Heart left ventricle (tissue), 16 donors: ENCODE measurements at regions not wholly inside any gene's neighbourhood (a gene's known extent, or its start where the extent isn't known, plus 50 kb on each side); places are given as distances from the start of the nearest gene placed in this dataset.

Experiments
- ATAC-seq, 4 donors: fragments of 200-7000 bp; cut with Tn5 transposase; one replicate each; pipeline ENCODE4 v1.9.1; 2020 to 2022; ENCODE audit warnings: moderate library complexity in 4 of 4, mild to moderate bottlenecking in 3 of 4, moderate number of reproducible peaks in 1 of 4
- DNase-seq, 5 donors: peaks; one replicate each; pipeline ENCODE4 v3.0.0-alpha.2; 2020
- H3K27ac ChIP-seq, 12 donors: fragments of 200-600 bp; sonication (generic) in 4 of 12; one replicate each; pipeline versions ENCODE4 v1.5.0 to v1.8.0; 2016 to 2022; ENCODE audit warnings: mild to moderate bottlenecking in 2 of 12
- H3K27me3 ChIP-seq, 9 donors: fragments of 200-600 bp; sonication (generic) in 2 of 9; one replicate each; pipeline versions ENCODE4 v1.5.1 to v1.8.0; 2016 to 2022; ENCODE audit warnings: mild to moderate bottlenecking in 3 of 9
- H3K36me3 ChIP-seq, 9 donors: fragments of 200-600 bp; sonication (generic) in 2 of 9; one replicate each; pipeline versions ENCODE4 v1.5.0 to v1.8.0; 2018 to 2022; ENCODE audit warnings: mild to moderate bottlenecking in 2 of 9
- H3K4me1 ChIP-seq, 12 donors: fragments of 200-600 bp; sonication (generic) in 4 of 12; one replicate each; pipeline versions ENCODE4 v1.5.0 to v1.8.0; 2016 to 2022; ENCODE audit warnings: mild to moderate bottlenecking in 3 of 12
- H3K4me3 ChIP-seq, 12 donors: fragments of 200-600 bp; sonication (generic) in 4 of 12; one replicate each; pipeline versions ENCODE4 v1.5.0 to v1.8.0; 2017 to 2022; ENCODE audit warnings: mild to moderate bottlenecking in 9 of 12, moderate library complexity in 4 of 12
- H3K9me3 ChIP-seq, 12 donors: fragments of 200-600 bp; sonication (generic) in 4 of 12; one replicate each; pipeline versions ENCODE4 v1.5.0 to v1.8.0; 2016 to 2022; ENCODE audit warnings: mild to moderate bottlenecking in 1 of 12
- CTCF ChIP-seq, 12 donors: fragments of 200-600 bp; sonication (generic) in 4 of 12; IDR thresholded peaks; one replicate each; pipeline versions ENCODE4 v1.5.0 to v1.8.0; 2018 to 2022; ENCODE audit warnings: antibody characterized with exemption in 12 of 12, mild to moderate bottlenecking in 5 of 12
- POLR2A ChIP-seq, 2 donors: fragments of 450-650 bp; IDR thresholded peaks; one replicate each; pipeline ENCODE4 v1.6.1; 2017; ENCODE audit warnings: antibody characterized with exemption in 2 of 2, mild to moderate bottlenecking in 2 of 2, moderate library complexity in 2 of 2
- WGBS, 4 donors: extraction: QIAGEN DNeasy Blood & Tissue Kit in 2 of 4; methylation state at CpG; one replicate each; pipeline versions ENCODE4 v1.1.5 to v1.1.7; 2013 to 2018; 5-methylcytosine and 5-hydroxymethylcytosine counted together
- intact Hi-C, 10 donors: fragments of 100-400 bp; cut with DNase I; formaldehyde crosslinking; loops; one replicate each; pipeline versions ENCODE4 v1.11.1 to v1.14.2; 2022
- donor health status: ischemic (EF 13 %, LVEDD 7.1; RV severe dilation, severe dysfunction).
- donor health status: healthy with polysubstance abuse.
- donor health status: DM: no; HTN: yes; CAD: no.
- donor health status: DM: no; HTN: no; CAD: no.
- donor health status: ischemic (EF 25% LVEDD 6.9; RV normal size, moderate dysfunction).
- donor health status: ischemic (EF 25% LVEDD 5.7; RV mildly dilated, moderate dysfunction).
- donor health status: healthy.
- donor health status: DM: yes; HTN: yes; CAD: no.
- donor health status: ischemic (EF 35%, LVEDD 5.7; RV mildly dilated, moderate dysfunction).
- donor health status: nonischemic (EF 11% LVEDD 7.7; RV severe dilation, severe dysfunction).
- donor health status: DM: yes; HTN: yes; CAD: no.
- donor health status: PGD.
- donor health status: ischemic (EF 29% LVEDD 5.4; RV normal size, mild dysfunction).
- donor health status: nonischemic (EF 23%, LVEDD 6.1; RV moderate dilation, normal function).

DNA sequence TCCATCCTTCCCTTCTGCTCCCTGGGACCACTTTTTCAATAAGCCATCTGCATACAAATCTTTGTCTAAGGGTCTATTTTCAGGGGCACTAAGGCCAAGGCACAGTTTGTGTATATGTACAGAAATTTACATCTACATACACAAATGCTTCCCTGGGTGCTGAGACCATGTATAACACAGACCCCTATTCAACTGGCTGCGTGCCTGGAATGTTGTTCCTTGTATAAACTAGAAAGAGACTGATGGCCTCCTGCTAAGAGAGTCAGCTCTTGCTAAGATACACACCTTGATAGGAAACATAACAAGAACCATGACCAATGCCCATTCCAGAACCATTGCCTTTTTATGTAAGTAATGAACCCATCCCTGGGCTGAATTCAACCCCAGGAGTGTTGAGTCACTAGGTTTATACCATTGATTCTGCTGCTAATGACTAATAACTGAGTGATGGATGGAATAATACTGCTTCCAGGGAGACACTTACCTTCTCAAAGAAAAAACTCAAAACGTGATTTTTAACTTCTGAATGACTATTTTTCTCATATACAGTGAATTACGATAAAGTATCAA lies 290.7 kb downstream of the FGFR2 start:
- Histone ChIP-seq H3K36me3 (no peaks in the 10 kb centered on the region), H3K27me3 (peaks cover 0 to 9% (median 0%) of the 10 kb centered on the region in 9 donors), H3K9me3 (no peaks in the 10 kb centered on the region), H3K4me1 (no peaks in the 10 kb centered on the region), H3K4me3 (no peak overlapping the region), H3K27ac (no peak overlapping the region)
- TF ChIP-seq POLR2A (IDR thresholded peaks at IDR 0.05): no peak
- no peak for DNase-seq
- intact Hi-C loops: no loop called here
- 74 to 80% (median 76%) methylated on average over 3 of the region's 3 CpGs for WGBS, 4 donors
- ATAC-seq: no peak

DNA sequence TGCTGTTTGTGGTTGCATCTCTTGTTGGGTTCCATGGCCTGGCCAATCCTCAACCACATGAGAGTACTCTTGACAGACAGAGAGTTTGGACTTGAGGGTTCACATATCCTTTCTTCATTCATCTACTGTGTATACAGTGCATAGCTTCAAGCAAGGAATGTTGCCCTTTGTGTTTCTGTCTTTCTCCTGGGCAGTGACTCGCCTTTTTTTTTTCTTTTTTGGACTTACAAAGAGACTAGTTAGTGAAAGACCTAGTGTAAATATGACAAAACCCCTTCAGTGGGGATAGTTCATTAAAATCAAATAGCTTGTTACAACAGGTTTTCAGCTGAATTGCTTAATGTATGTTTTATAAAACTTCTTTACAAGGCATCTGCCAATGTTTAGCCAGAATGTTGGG lies 290.2 kb downstream of the FGFR2 start:
- TF ChIP-seq CTCF (IDR thresholded peaks at IDR 0.05) (no peak), POLR2A (IDR thresholded peaks at IDR 0.05) (no peak)
- no peak overlapping the region for H3K4me3 ChIP-seq
- intact Hi-C loops: no loop called here
- ATAC-seq (no peak), DNase-seq (no peak)
- 69 to 84% (median 80%) methylated on average over 1 of the region's 1 CpG for WGBS, 4 donors
- peaks cover 0 to 9% (median 0%) of the 10 kb centered on the region in 9 donors for H3K27me3 ChIP-seq
- H3K27ac ChIP-seq: no peak overlapping the region
- H3K9me3 ChIP-seq: no peaks in the 10 kb centered on the region
- no peaks in the 10 kb centered on the region for H3K4me1 ChIP-seq
- no peaks in the 10 kb centered on the region for H3K36me3 ChIP-seq

DNA sequence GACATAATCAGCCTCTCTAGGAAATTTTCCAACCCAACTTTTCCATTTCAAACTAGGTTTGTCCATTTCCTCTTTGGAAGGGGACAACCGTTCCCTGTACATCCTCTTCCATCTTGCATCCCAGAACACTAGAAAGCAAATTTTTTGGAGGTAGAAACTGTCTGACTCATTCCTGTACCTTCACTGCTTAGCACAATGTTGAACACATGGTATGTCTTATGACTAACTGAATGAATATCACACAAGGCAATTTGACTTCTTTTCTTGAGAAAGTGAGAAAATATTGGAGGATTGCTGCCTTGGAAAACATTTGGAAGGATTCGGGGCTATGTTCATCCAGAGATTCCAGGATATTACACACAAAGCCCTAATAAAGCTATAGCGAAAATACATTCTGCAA lies 289.1 kb downstream of the FGFR2 start:
- Histone ChIP-seq H3K9me3 (no peaks in the 10 kb centered on the region), H3K36me3 (no peaks in the 10 kb centered on the region), H3K4me1 (no peaks in the 10 kb centered on the region), H3K27ac (no peak overlapping the region), H3K4me3 (no peak overlapping the region), H3K27me3 (peaks cover 0 to 9% (median 0%) of the 10 kb centered on the region in 9 donors)
- TF ChIP-seq CTCF (IDR thresholded peaks at IDR 0.05) (no peak), POLR2A (IDR thresholded peaks at IDR 0.05) (no peak)
- ATAC-seq (no peak), DNase-seq (no peak)
- WGBS, 4 donors: 80 to 85% (median 82%) methylated on average over 3 of the region's 3 CpGs
- intact Hi-C loops: no loop called here

DNA sequence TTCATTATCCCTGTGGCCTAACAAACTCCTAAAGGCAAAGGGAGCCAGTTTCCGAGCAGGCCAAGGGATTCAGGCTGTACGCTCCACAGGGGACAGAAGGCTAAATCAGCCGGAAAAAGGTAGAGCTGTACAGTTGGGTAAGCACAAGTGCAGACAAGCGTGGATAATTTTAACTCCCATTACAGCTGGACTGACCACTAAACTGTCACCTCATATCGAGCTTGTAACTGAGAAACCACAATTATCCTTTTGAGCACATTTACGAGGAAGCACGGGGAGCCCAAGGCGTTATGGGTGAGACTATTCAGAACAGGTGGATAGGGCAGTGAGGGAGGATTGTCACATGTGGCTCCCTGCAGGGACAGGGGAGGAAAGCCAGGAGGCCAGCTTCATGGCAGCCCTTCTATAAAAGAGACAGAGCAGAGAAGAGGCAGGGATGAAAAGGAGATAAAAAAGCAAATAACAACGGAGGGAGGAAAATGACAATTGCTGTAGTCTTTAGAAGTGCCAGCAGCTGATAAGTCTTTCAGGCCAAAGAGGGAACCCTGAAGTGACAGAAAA lies 288.0 kb downstream of the FGFR2 start:
- no peaks in the 10 kb centered on the region for H3K4me1 ChIP-seq

More for the DNA sequence above, 288.0 kb downstream of the FGFR2 start:
- Histone ChIP-seq H3K4me3 (no peak overlapping the region), H3K27ac (peak overlapping the region in 1 of 12 donors; percentile 16), H3K27me3 (peaks cover 0 to 16% (median 0%) of the 10 kb centered on the region in 9 donors), H3K9me3 (no peaks in the 10 kb centered on the region), H3K36me3 (no peaks in the 10 kb centered on the region)
- ATAC-seq (no peak), DNase-seq (no peak)
- TF ChIP-seq CTCF (IDR thresholded peaks at IDR 0.05) (no peak), POLR2A (IDR thresholded peaks at IDR 0.05) (no peak)
- intact Hi-C loops: no loop called here
- WGBS, 4 donors: 53 to 57% (median 54%) methylated on average over 9 of the region's 9 CpGs
